GM12878 (cell line): ENCODE measurements at regions not wholly inside any gene's neighbourhood (a gene's known extent, or its start where the extent isn't known, plus 50 kb on each side); places are given as distances from the start of the nearest gene placed in this dataset.

Source experiments
- ATAC-seq: fragments of 200-7000 bp; cut with Tn5 transposase; 3 replicates; pipeline ENCODE4 v1.9.1; 2020; ENCODE audit warnings: mild to moderate bottlenecking, moderate library complexity
- BruUV-seq: library from RNA; stranded (reverse); fragments of 400-500 nt; replicated peaks from 2 replicates; lab custom pipeline; 2021; lab: Mats Ljungman, UMichigan
- CTCF ChIA-PET: fragments of 300-600 bp; sonication (Branson Sonifier 250); formaldehyde crosslinking; extraction: SDS; loops from one replicate; lab custom pipeline; 2021; ENCODE audit warnings: inconsistent platforms; lab: Yijun Ruan, JAX
- POLR2A ChIA-PET: fragments of 350-600 bp; formaldehyde crosslinking; extraction: SDS; loops from one replicate; lab custom pipeline; 2021; ENCODE audit warnings: inconsistent platforms; lab: Charles Lee
- RAD21 ChIA-PET: fragments of 300-600 bp; sonication (Branson Sonifier 250); formaldehyde crosslinking; loops from one replicate; lab custom pipeline; 2023; ENCODE audit warnings: antibody characterized with exemption; ENCODE audit not compliant: unreplicated experiment; lab: Charles Lee
- SMC1A ChIA-PET: fragments of 300-600 bp; sonication (Branson Sonifier 250); formaldehyde crosslinking; loops from one replicate; lab custom pipeline; 2023; ENCODE audit not compliant: unreplicated experiment, uncharacterized antibody; lab: Charles Lee
- DNase-seq: peaks from one replicate; pipeline ENCODE4 v3.0.0-alpha.2; 2011; ENCODE audit warnings: low read depth, low spot score
- FAIRE-seq: peaks from 3 replicates; lab custom pipeline; 2011; peaks lifted over from hg19 to GRCh38; lab: Jason Lieb, UNC
- H2AFZ ChIP-seq: 2 replicates; pipeline ENCODE4 v1.6.0; 2011; ENCODE audit warnings: low read depth, low read length, control low read depth; ENCODE audit not compliant: control insufficient read depth
- H3K27ac ChIP-seq: 2 replicates; pipeline ENCODE4 v1.5.1; 2011; ENCODE audit warnings: control low read depth; ENCODE audit not compliant: control insufficient read depth, insufficient read depth
- H3K27me3 ChIP-seq, 2 experiments: replicated peaks in 1 of 2; 2 replicates each; pipeline versions ENCODE4 v1.6.0 to v1.6.1; 2011; ENCODE audit warnings: low read length in 1 of 2; ENCODE audit not compliant: control insufficient read depth in 2 of 2, insufficient read depth in 2 of 2
- H3K36me3 ChIP-seq, 2 experiments: 2 replicates each; pipeline ENCODE4 v1.5.1; 2011; ENCODE audit warnings: low read length in 1 of 2; ENCODE audit not compliant: control insufficient read depth in 2 of 2, insufficient read depth in 2 of 2
- H3K4me1 ChIP-seq: 2 replicates; pipeline ENCODE4 v1.6.1; 2011; ENCODE audit warnings: mild to moderate bottlenecking, low read length, moderate library complexity, mixed read lengths; ENCODE audit not compliant: control insufficient read depth, insufficient read depth
- H3K4me2 ChIP-seq: 2 replicates; pipeline ENCODE4 v1.6.0; 2011; ENCODE audit warnings: control low read depth; ENCODE audit not compliant: control insufficient read depth, insufficient read depth
- H3K4me3 ChIP-seq: fragments of 200-600 bp; sonication (generic); 2 replicates; pipeline ENCODE4 v1.5.1; 2016
- H3K79me2 ChIP-seq: 2 replicates; pipeline ENCODE4 v1.6.0; 2011; ENCODE audit warnings: low read length; ENCODE audit not compliant: control insufficient read depth, insufficient read depth
- H3K9ac ChIP-seq: 2 replicates; pipeline ENCODE4 v1.8.0; 2011; ENCODE audit warnings: low read length, control low read depth, mixed read lengths; ENCODE audit not compliant: control insufficient read depth, insufficient read depth
- H3K9me3 ChIP-seq: replicated peaks from 3 replicates; pipeline ENCODE4 v1.5.1; 2011; ENCODE audit warnings: mild to moderate bottlenecking, low read length; ENCODE audit not compliant: control insufficient read depth, insufficient read depth
- H4K20me1 ChIP-seq: 2 replicates; pipeline ENCODE4 v1.6.0; 2011; ENCODE audit not compliant: control insufficient read depth, insufficient read depth
- CREB1 ChIP-seq: IDR thresholded peaks from 2 replicates; pipeline ENCODE4 v1.6.1; 2012; ENCODE audit warnings: low read depth, mild to moderate bottlenecking, inconsistent platforms
- IKZF1 ChIP-seq: fragments of 450-650 bp; conservative IDR thresholded peaks from 2 replicates; pipeline ENCODE4 v1.6.1; 2017; ENCODE audit warnings: antibody characterized with exemption, mild to moderate bottlenecking
- MYB ChIP-seq: fragments of 150-350 bp; IDR thresholded peaks from 2 replicates; pipeline ENCODE4 v1.6.1; 2014; ENCODE audit warnings: mild to moderate bottlenecking, low read depth, low read length, borderline replicate concordance
- POU2F2 ChIP-seq: IDR thresholded peaks from 3 replicates; pipeline ENCODE4 v1.6.1; 2011; ENCODE audit warnings: low read depth, mild to moderate bottlenecking, low read length, borderline replicate concordance
- RBBP5 ChIP-seq: fragments of 200-600 bp; sonication (generic); conservative IDR thresholded peaks from 2 replicates; pipeline ENCODE4 v1.6.1; 2016
- SMARCA5 ChIP-seq: fragments of 450-650 bp; IDR thresholded peaks from 2 replicates; pipeline ENCODE4 v1.6.1; 2017; ENCODE audit warnings: mild to moderate bottlenecking
- TCF7 ChIP-seq: IDR thresholded peaks from 2 replicates; pipeline ENCODE4 v1.6.1; 2014; ENCODE audit warnings: antibody characterized with exemption, borderline replicate concordance
- WRNIP1 ChIP-seq: IDR thresholded peaks from 2 replicates; pipeline ENCODE4 v1.6.1; 2011; ENCODE audit warnings: low read depth, low read length, improper control_type of control experiment, borderline replicate concordance
- ZNF384 ChIP-seq: IDR thresholded peaks from 2 replicates; pipeline ENCODE4 v1.6.1; 2012; ENCODE audit warnings: low read depth, mild to moderate bottlenecking, low read length, improper control_type of control experiment, borderline replicate concordance
- WGBS: methylation state at CpG from one replicate; pipeline ENCODE4 v1.1.6; 2016; ENCODE audit warnings: low lambda C conversion rate; ENCODE audit not compliant: insufficient replicate concordance, insufficient coverage; ENCODE audit errors: missing lambda C conversion rate; 5-methylcytosine and 5-hydroxymethylcytosine counted together
- in situ Hi-C: fragments of 300-500 bp; cut with MboI; formaldehyde crosslinking; loops from 9 replicates; pipeline ENCODE4 v1.14.3; 2018; ENCODE audit warnings: mixed read lengths
- intact Hi-C: fragments of 100-400 bp; cut with micrococcal nuclease; formaldehyde crosslinking; loops from one replicate; pipeline ENCODE4 v1.14.2; 2022; ENCODE audit not compliant: unreplicated experiment
- TF ChIP-seq, protein P1 (sequence below): fragments of 450-650 bp; IDR thresholded peaks from 2 replicates; pipeline ENCODE4 v1.6.1; 2017; ENCODE audit warnings: borderline replicate concordance
- TF ChIP-seq, protein P2 (sequence below): IDR thresholded peaks from 2 replicates; pipeline ENCODE4 v1.6.1; 2011; ENCODE audit warnings: borderline replicate concordance, low read depth, mild to moderate bottlenecking, moderate library complexity, low read length; ENCODE audit not compliant: insufficient read depth, poor library complexity, severe bottlenecking

DNA sequence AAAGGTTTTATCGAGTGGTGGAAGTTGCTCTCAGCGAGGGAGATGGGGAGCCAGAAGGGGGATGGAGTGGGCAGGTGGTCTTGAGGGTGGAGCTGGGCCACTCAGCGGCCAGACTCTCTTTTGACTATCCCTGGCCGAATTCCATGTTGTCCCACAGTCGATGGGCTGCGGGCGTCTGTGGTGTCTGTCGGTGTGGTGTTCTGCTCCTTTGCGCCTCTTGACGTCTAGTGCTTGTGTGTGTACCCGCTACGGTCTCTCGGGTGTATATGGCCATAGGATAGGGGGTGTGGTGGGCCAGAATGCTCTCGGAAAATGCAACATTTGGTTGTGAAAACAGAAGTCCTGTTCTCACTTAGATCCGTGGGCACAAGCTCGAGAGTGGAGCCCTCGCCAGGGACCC, 297.0 kb downstream of the CGGBP1 start:
- Histone ChIP-seq H3K27ac (no peak overlapping the region), H3K9me3 (no peaks in the 10 kb centered on the region), H3K9ac (no peak overlapping the region), H3K79me2 (no peaks in the 10 kb centered on the region), H3K4me1 (no peaks in the 10 kb centered on the region), H3K4me2 (no peak overlapping the region), H4K20me1 (no peaks in the 10 kb centered on the region), H2AFZ (no peak overlapping the region), H3K36me3 (no peaks in the 10 kb centered on the region)
- no peak for ATAC-seq
- WGBS: 60% methylated on average over 17 of the region's 17 CpGs
- POLR2A ChIA-PET: no interaction called here
- intact Hi-C loops: no loop called here
- CTCF ChIA-PET: no interaction called here
- no TSS peak for BruUV-seq
- FAIRE-seq: no peak
- SMC1A ChIA-PET: no interaction called here
- RAD21 ChIA-PET: no interaction called here
- DNase-seq: no peak
- TF ChIP-seq TCF7 (no peak), POU2F2 (no peak), ZNF384 (no peak), SMARCA5 (no peak), CREB1 (no peak)
- TF ChIP-seq, protein P1, sequence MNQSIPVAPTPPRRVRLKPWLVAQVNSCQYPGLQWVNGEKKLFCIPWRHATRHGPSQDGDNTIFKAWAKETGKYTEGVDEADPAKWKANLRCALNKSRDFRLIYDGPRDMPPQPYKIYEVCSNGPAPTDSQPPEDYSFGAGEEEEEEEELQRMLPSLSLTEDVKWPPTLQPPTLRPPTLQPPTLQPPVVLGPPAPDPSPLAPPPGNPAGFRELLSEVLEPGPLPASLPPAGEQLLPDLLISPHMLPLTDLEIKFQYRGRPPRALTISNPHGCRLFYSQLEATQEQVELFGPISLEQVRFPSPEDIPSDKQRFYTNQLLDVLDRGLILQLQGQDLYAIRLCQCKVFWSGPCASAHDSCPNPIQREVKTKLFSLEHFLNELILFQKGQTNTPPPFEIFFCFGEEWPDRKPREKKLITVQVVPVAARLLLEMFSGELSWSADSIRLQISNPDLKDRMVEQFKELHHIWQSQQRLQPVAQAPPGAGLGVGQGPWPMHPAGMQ: no peak
- TF ChIP-seq, all 136 proteins: peak for 0
- Histone ChIP-seq H3K27me3 (no peaks in the 10 kb centered on the region), H3K4me3 (no peak overlapping the region)
- in situ Hi-C loops: no loop called here

DNA sequence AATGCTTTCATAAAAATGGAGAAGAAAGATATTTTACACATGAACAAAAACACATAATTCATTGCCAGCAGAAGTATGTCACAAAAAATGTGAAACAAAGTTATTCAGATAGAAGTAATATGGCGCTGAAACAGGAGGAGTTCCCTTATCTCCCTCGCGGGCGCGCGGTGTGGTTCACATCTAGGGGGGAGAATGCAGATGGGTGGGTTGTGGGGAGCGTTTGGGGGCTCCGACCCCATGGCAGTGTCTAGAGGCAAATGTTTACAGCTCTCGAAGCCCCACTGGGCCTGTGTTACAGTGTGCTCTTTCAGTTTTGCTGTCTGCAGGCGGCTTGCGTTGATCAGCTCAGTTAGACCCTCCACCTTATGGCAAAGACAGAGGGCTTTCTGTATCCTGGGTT, 297.5 kb downstream of the CGGBP1 start:
- no peaks in the 10 kb centered on the region for H4K20me1 ChIP-seq
- no peaks in the 10 kb centered on the region for H3K27me3 ChIP-seq
- no peaks in the 10 kb centered on the region for H3K79me2 ChIP-seq
- H3K4me2 ChIP-seq: no peak overlapping the region
- ChIA-PET CTCF (no interaction called here), SMC1A (no interaction called here), POLR2A (no interaction called here), RAD21 (no interaction called here)
- BruUV-seq: no TSS peak
- H3K4me1 ChIP-seq: no peaks in the 10 kb centered on the region
- intact Hi-C loops: no loop called here
- no peaks in the 10 kb centered on the region for H3K36me3 ChIP-seq
- no peak overlapping the region for H3K4me3 ChIP-seq
- H3K9ac ChIP-seq: no peak overlapping the region
- H3K27ac ChIP-seq: no peak overlapping the region
- TF ChIP-seq MYB: no peak
- TF ChIP-seq IKZF1: no peak
- TF ChIP-seq RBBP5: no peak
- TF ChIP-seq, protein P2, sequence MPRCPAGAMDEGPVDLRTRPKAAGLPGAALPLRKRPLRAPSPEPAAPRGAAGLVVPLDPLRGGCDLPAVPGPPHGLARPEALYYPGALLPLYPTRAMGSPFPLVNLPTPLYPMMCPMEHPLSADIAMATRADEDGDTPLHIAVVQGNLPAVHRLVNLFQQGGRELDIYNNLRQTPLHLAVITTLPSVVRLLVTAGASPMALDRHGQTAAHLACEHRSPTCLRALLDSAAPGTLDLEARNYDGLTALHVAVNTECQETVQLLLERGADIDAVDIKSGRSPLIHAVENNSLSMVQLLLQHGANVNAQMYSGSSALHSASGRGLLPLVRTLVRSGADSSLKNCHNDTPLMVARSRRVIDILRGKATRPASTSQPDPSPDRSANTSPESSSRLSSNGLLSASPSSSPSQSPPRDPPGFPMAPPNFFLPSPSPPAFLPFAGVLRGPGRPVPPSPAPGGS: no peak
- no peak for TF ChIP-seq WRNIP1
- in situ Hi-C loops: no loop called here
- DNase-seq: no peak
- H2AFZ ChIP-seq: no peak overlapping the region
- H3K9me3 ChIP-seq: no peaks in the 10 kb centered on the region
- no peak for ATAC-seq
- no peak for FAIRE-seq
- 65% methylated on average over 9 of the region's 11 CpGs for WGBS
